ENCODE measurements at regions not wholly inside any gene's neighbourhood (a gene's known extent, or its start where the extent isn't known, plus 50 kb on each side); places are given as distances from the start of the nearest gene placed in this dataset.

DNA sequence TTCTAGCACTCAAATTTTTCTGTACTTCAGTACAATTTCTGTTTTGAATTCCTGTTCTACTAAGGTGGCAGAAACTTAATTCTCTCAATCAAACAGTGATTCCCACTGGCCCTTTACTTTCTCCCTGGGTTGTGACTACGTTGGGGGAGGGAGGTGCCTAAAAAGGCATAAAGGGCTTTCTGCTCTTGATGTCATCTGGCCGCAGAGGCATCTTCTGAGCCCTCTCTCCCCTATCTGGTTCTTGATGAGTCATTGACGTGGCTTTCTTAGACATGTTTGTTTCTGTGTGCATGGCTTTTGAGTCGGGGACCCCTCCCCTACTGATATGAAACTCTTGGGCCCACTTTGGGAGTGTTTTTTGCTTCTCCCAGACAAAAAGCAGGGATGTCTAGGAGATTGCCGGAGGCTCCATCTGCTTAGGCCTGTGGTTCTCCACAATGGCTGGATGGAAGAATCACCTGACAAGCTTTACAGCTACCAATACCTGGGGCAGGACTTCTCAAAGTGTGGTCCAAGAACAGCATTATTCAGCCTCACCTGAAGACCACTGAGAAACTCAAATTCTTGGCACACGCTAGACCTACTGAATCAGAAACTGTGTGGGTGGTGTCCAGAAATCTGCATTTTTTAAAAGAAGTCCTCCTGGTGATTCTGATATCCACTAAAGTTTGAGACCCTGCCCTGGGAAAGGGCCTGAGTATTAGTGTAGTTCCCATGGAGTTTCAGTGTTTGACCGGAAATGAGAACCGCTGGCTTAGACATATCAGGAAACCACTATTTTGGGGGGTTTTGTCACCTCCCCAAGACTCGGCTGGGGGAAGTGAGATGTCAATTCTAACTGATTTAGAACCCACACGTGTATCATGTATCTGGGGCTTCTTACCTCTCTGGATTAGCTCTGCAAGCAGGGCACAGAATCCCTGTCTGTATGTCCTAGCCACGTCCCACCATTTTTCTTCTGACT, 395.7 kb upstream of the PDE3A start:
- TF ChIP-seq CEBPB (IDR thresholded peaks at IDR 0.05; ENCODE audit: low read depth) (no peak), POLR2AphosphoS5 (IDR thresholded peaks at IDR 0.05; ENCODE audit: low read depth, low read length) (no peak), EZH2 (IDR thresholded peaks at IDR 0.05) (no peak), POLR2A (IDR thresholded peaks at IDR 0.05; ENCODE audit: borderline replicate concordance, extremely low read depth, insufficient read depth, insufficient read length) (no peak), RAD21 (IDR thresholded peaks at IDR 0.05; ENCODE audit: low read depth) (no peak), SIN3A (IDR thresholded peaks at IDR 0.05; ENCODE audit: low read depth) (no peak), CBX3 (IDR thresholded peaks at IDR 0.05; ENCODE audit: low read depth) (no peak), SRF (IDR thresholded peaks at IDR 0.05; ENCODE audit: low read depth) (no peak)
- TF ChIP-seq, protein P1, sequence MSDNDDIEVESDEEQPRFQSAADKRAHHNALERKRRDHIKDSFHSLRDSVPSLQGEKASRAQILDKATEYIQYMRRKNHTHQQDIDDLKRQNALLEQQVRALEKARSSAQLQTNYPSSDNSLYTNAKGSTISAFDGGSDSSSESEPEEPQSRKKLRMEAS (IDR thresholded peaks at IDR 0.05) = no peak
- TF ChIP-seq, protein P2, sequence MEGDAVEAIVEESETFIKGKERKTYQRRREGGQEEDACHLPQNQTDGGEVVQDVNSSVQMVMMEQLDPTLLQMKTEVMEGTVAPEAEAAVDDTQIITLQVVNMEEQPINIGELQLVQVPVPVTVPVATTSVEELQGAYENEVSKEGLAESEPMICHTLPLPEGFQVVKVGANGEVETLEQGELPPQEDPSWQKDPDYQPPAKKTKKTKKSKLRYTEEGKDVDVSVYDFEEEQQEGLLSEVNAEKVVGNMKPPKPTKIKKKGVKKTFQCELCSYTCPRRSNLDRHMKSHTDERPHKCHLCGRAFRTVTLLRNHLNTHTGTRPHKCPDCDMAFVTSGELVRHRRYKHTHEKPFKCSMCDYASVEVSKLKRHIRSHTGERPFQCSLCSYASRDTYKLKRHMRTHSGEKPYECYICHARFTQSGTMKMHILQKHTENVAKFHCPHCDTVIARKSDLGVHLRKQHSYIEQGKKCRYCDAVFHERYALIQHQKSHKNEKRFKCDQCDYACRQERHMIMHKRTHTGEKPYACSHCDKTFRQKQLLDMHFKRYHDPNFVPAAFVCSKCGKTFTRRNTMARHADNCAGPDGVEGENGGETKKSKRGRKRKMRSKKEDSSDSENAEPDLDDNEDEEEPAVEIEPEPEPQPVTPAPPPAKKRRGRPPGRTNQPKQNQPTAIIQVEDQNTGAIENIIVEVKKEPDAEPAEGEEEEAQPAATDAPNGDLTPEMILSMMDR (IDR thresholded peaks at IDR 0.05 in 2 of 3, conservative IDR thresholded peaks at IDR 0.05 in 1 of 3; ENCODE audit: borderline replicate concordance in 1 of 3, insufficient read depth in 1 of 3, low read depth in 2 of 3, low read length in 2 of 3) = no peak
- TF ChIP-seq, protein P3, sequence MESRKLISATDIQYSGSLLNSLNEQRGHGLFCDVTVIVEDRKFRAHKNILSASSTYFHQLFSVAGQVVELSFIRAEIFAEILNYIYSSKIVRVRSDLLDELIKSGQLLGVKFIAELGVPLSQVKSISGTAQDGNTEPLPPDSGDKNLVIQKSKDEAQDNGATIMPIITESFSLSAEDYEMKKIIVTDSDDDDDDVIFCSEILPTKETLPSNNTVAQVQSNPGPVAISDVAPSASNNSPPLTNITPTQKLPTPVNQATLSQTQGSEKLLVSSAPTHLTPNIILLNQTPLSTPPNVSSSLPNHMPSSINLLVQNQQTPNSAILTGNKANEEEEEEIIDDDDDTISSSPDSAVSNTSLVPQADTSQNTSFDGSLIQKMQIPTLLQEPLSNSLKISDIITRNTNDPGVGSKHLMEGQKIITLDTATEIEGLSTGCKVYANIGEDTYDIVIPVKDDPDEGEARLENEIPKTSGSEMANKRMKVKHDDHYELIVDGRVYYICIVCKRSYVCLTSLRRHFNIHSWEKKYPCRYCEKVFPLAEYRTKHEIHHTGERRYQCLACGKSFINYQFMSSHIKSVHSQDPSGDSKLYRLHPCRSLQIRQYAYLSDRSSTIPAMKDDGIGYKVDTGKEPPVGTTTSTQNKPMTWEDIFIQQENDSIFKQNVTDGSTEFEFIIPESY (IDR thresholded peaks at IDR 0.05; ENCODE audit: extremely low read depth, insufficient replicate concordance, low read length) = no peak
